ENCODE measurements at regions not wholly inside any gene's neighbourhood (a gene's known extent, or its start where the extent isn't known, plus 50 kb on each side); places are given as distances from the start of the nearest gene placed in this dataset.
"Not testable (repeated sequence)": the region's sequence is repeated elsewhere in the genome, so short reads cannot be mapped to it uniquely, and the experiment has no call there.

DNA sequence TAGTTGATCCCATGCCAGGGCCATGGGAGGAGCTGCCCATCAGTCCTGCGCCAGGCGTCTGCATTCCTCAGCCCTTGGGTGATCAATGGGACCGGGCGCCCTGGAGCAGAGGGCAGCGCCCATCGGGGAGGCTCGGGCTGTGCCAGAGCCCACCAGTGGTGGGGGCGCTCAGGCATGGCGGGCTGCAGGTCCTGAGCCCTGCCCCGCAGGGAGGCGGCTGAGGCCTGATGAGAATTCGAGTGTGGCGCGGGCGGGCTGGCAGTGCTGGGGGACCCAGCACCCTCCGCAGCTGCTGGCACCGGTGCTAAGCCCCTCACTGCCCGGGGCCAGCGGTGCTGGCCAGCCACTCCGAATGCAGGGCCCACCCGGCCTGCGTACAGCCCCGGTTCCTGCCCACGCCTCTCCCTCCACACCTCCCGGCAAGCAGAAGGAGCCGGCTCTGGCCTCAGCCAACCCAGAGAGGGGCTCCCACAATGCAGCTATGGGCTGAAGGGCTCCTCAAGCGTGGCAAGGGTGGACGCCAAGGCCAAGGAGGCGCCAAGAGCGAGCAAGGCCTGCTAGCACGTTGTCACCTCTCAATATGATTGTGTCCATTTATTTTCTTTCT is 238.1 kb upstream of the OLFM3 start:
- no peak overlapping the region for H3K27ac ChIP-seq (ENCODE audit: low read depth, low read length)
- peaks cover 11% of the 10 kb centered on the region for H3K9me3 ChIP-seq (ENCODE audit: control insufficient read depth, insufficient read depth, low read length)
- H3K4me3 ChIP-seq (ENCODE audit: low read depth, low read length) = no peak overlapping the region
- no peak for DNase-seq (ENCODE audit: low read depth, low spot score)
- ChIA-PET POLR2A (no interaction called here), CTCF (no interaction called here)
- H3K27me3 ChIP-seq (ENCODE audit: control insufficient read depth, insufficient read depth, low read length) = no peaks in the 10 kb centered on the region
- TF ChIP-seq, protein P1, sequence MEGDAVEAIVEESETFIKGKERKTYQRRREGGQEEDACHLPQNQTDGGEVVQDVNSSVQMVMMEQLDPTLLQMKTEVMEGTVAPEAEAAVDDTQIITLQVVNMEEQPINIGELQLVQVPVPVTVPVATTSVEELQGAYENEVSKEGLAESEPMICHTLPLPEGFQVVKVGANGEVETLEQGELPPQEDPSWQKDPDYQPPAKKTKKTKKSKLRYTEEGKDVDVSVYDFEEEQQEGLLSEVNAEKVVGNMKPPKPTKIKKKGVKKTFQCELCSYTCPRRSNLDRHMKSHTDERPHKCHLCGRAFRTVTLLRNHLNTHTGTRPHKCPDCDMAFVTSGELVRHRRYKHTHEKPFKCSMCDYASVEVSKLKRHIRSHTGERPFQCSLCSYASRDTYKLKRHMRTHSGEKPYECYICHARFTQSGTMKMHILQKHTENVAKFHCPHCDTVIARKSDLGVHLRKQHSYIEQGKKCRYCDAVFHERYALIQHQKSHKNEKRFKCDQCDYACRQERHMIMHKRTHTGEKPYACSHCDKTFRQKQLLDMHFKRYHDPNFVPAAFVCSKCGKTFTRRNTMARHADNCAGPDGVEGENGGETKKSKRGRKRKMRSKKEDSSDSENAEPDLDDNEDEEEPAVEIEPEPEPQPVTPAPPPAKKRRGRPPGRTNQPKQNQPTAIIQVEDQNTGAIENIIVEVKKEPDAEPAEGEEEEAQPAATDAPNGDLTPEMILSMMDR (IDR thresholded peaks at IDR 0.05; ENCODE audit: low read depth, low read length) = no peak

DNA sequence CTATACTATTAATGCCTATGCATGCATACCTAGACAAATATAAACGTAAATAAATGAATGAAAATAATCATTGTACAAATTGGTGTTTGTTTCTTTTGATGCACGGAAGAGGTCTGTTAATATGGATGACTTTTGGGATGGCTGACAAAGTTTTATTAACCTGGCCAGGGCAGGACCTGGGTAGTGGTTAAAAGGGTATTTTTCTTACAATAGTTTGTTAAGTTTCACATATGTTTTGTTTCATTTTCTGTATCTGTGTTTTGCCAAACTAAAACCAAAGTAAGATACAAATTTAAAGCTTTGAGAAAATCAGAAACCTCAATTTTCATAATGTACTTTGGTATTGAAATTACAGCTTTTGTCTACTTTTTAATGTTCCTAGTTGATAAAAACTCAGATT is 222.7 kb upstream of the OLFM3 start:
- H3K27ac ChIP-seq (ENCODE audit: low read depth, low read length) = no peak overlapping the region
- H3K4me3 ChIP-seq (ENCODE audit: low read depth, low read length) = no peak overlapping the region
- DNase-seq (ENCODE audit: low read depth, low spot score) = no peak
- POLR2A ChIA-PET = no interaction called here
- TF ChIP-seq, protein P1 (IDR thresholded peaks at IDR 0.05; ENCODE audit: low read depth, low read length) = no peak
- peaks cover 4% of the 10 kb centered on the region for H3K9me3 ChIP-seq (ENCODE audit: control insufficient read depth, insufficient read depth, low read length)
- H3K27me3 ChIP-seq (ENCODE audit: control insufficient read depth, insufficient read depth, low read length) = no peaks in the 10 kb centered on the region
- CTCF ChIA-PET = no interaction called here

DNA sequence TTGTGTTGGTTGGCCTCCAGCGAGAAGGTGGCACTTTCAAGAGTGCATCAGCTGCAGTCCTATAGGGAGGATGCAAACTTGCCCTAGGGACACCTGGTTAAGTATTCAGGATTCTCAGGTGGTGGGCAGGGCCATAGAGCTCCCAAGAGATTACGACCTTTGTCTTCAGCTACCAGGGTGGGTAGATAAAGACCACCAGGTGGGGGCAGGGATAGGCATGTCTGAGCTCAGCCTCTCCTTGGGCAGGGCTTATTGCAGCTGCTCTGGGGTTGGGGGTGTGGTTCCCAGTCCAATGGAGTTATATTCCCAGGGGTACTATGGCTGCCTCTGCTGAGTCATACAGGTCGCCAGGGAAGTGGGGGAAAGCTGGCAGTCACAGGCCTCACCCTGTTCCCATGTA is 214.2 kb upstream of the OLFM3 start:
- DNase-seq (ENCODE audit: low read depth, low spot score); H3K9me3 ChIP-seq (ENCODE audit: control insufficient read depth, insufficient read depth, low read length); H3K27ac ChIP-seq (ENCODE audit: low read depth, low read length); CTCF ChIA-PET; POLR2A ChIA-PET; H3K27me3 ChIP-seq (ENCODE audit: control insufficient read depth, insufficient read depth, low read length); H3K4me3 ChIP-seq (ENCODE audit: low read depth, low read length): not testable (repeated sequence)

DNA sequence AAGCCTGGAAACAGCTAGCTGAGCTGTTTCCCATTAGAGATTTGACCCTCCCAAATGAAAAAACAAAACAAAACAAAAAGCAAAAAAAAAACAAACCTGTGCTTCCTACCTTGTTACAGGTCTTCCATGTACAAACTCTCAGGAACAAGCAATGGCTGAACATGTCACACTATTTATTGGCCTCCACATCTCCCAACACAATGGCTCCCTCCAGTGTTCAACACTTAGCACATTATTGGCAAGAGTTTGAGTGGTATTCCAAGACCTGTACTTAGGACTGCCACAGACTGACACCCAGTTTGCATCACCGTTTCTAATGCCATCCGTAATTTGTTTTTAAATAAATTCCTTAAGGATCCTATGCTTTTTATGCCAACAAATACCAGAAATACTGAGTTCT is 195.0 kb upstream of the OLFM3 start:
- TF ChIP-seq, protein P1 (IDR thresholded peaks at IDR 0.05; ENCODE audit: low read depth, low read length) = no peak
- ChIA-PET POLR2A (no interaction called here), CTCF (no interaction called here)
- Histone ChIP-seq H3K4me3 (ENCODE audit: low read depth, low read length) (no peak overlapping the region), H3K27me3 (ENCODE audit: control insufficient read depth, insufficient read depth, low read length) (no peaks in the 10 kb centered on the region), H3K27ac (ENCODE audit: low read depth, low read length) (no peak overlapping the region), H3K9me3 (ENCODE audit: control insufficient read depth, insufficient read depth, low read length) (no peaks in the 10 kb centered on the region)
- no peak for DNase-seq (ENCODE audit: low read depth, low spot score)

DNA sequence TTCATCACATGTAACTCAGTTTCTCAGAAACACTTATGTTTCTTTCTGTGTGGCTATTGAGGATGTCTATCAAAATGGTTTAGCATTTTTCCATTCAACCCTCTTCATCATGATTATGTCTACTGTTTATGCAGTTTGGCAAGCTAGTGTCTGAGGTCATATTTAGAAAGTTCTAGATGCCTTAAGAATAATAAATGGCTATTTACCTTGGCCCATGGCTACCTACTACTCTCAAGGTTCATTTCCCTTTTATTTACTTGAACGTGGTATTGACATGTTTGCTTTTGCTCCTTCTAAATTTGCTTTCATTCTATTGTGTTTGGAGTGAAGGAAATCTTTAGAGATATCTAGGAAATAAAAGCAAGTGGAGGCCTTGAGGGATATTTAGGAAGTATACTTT is 193.7 kb upstream of the OLFM3 start:
- ChIA-PET CTCF (no interaction called here), POLR2A (no interaction called here)
- Histone ChIP-seq H3K27me3 (ENCODE audit: control insufficient read depth, insufficient read depth, low read length) (no peaks in the 10 kb centered on the region), H3K4me3 (ENCODE audit: low read depth, low read length) (no peak overlapping the region), H3K27ac (ENCODE audit: low read depth, low read length) (no peak overlapping the region), H3K9me3 (ENCODE audit: control insufficient read depth, insufficient read depth, low read length) (no peaks in the 10 kb centered on the region)
- DNase-seq (ENCODE audit: low read depth, low spot score) = no peak
- TF ChIP-seq, protein P1 (IDR thresholded peaks at IDR 0.05; ENCODE audit: low read depth, low read length) = no peak

DNA sequence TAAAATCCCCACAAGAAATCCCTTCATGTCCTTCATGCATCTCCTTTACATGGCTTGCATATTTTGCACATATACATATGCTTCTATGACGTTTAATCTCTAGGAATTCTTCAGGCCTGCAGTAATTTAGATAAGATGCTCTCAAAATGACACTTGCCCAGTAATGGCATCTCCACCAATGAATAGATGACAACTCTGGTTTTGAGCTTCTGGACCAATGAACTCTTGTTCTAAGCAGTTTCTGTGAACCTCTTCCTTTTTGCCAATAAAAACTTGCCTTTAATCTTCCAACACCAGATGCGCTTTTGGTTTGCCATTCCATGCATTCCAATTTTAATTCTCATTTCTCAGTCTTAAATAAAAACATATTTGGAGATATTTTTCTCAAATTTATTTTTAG is 189.8 kb upstream of the OLFM3 start:
- H3K4me3 ChIP-seq (ENCODE audit: low read depth, low read length) = no peak overlapping the region
- CTCF ChIA-PET = no interaction called here
- POLR2A ChIA-PET = no interaction called here
- H3K9me3 ChIP-seq (ENCODE audit: control insufficient read depth, insufficient read depth, low read length) = no peaks in the 10 kb centered on the region; the same call in 1 of the 2 replicates
- no peak overlapping the region for H3K27ac ChIP-seq (ENCODE audit: low read depth, low read length)
- H3K27me3 ChIP-seq (ENCODE audit: control insufficient read depth, insufficient read depth, low read length) = no peaks in the 10 kb centered on the region
- TF ChIP-seq, protein P1 (IDR thresholded peaks at IDR 0.05; ENCODE audit: low read depth, low read length) = no peak
- no peak for DNase-seq (ENCODE audit: low read depth, low spot score)

Measured in AG04450 (cell line).